GM18498 (cell line): ENCODE measurements at regions not wholly inside any gene's neighbourhood (a gene's known extent, or its start where the extent isn't known, plus 50 kb on each side); places are given as distances from the start of the nearest gene placed in this dataset.

Experiments used
- ATAC-seq: cut with Tn5 transposase; IDR thresholded peaks from one replicate; pipeline ENCODE4 v1.9.1; 2021; ENCODE audit warnings: mild to moderate bottlenecking, moderate library complexity; ENCODE audit not compliant: unreplicated experiment

- ATAC-seq = no peak
These were observed 50.5 kb upstream of the FBRSL1 start for GRCh38 chr12:132439333-132439904.

DNA sequence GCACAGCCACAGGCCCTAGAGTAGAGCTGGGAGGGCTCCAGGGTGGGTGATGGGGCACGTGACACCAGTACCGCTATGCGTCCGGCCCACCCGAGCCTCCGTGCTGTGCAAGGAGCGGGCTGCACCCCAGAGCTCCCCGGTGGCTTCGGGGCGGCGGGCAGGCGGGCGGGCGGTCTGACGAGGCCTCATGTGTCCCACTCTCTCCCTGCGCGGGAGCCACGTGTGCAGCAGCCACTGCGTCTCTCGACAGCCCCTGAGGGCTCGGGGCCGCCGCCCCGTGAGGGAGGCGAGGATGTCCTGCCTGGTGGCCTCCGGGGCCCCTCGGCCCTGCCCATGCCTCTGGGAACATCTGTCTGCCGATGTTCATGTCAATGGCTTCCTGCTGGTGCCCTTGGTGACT, 51.2 kb upstream of the FBRSL1 start:
- no peak for ATAC-seq

DNA sequence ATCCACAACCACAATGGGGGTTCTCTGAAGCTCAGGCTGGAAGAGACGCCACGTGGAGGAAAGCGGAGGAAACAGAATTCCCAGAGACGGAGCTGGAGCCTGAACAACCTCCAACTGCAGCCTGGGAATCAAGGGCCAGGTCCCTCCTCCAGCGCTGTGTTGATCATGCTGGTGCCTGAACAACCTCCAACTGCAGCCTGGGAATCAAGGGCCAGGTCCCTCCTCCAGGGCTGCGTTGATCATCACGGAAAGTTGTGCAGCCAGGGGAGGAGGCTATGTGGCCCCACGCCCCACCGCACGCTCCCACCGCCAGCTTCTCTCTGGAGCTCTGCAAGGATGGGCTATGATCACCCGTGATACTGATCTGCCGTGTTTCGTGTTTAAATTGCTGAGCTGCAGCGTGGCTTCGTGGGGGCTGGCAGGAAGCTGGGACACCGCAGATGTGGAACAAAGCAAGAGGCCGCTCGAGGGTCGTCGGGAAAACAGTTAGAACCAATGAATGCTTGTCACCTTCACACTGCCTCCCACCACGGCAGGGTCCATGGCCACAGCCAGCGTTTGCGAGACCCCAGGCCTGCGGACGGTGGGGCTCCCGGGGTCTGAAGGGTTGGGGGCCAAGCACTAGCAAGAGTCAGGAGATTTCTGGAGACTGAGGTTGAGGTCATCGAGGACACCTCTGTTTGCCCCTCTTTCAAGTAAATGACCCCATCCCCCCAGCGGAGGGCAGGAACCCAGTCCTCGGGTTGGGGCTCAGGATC, 51.8 kb upstream of the FBRSL1 start:
- no peak for ATAC-seq

DNA sequence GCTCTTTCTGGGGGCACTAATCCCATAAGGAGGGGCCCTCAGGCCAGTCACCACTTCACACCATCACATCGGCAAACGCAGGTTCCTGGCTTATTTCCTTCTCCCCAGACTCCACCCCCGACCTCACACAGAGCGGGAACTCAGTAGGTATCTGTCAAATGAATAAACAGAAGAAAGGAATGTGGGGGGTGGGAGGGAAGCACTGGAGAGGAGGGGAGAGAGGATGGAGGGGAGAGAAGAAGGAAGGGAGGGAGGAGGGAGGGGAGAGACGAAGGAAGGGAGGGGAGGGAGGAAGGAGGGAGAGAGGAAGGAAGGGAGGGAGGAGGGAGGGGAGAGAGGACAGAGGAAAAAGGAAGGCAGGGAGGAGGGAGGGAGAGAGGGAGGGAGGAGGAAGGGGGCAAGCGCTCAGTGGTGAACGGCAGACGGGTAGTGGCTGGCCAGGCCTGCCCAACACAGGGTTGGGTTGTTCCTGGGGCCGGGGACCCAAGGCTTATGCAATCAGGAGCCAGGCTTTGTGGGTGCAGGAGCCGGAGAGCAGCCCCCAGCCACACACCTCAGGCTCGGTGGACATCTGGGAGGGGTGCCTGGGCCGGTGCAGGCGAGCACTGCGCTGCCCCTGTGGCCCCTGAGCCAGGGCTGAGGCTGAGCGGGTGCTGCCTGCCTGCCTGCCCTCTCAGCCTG, 52.6 kb upstream of the FBRSL1 start:
- ATAC-seq = no peak

DNA sequence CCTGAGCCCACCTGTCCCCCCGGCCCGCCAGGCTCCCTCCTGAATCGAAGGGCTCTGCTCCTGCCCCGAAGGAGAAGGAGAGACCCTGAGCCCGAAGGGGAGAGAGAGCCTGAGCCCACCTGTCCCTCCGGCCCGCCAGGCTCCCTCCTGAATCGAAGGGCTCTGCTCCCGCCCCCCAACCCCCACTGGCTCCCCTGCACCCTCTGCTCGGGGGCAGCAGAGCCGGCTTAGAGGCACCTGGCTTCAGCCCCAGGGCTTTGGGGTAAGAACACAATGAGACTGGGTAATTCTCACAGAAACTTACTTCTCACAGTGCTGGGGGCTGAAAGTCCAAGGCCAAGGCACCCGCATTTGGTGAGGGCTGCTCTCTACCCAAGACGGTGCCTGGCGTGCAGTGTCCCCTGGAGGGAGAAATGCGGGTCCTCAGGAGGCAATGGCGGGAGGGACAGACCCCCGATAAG, 53.1 kb upstream of the FBRSL1 start:
- ATAC-seq = no peak

DNA sequence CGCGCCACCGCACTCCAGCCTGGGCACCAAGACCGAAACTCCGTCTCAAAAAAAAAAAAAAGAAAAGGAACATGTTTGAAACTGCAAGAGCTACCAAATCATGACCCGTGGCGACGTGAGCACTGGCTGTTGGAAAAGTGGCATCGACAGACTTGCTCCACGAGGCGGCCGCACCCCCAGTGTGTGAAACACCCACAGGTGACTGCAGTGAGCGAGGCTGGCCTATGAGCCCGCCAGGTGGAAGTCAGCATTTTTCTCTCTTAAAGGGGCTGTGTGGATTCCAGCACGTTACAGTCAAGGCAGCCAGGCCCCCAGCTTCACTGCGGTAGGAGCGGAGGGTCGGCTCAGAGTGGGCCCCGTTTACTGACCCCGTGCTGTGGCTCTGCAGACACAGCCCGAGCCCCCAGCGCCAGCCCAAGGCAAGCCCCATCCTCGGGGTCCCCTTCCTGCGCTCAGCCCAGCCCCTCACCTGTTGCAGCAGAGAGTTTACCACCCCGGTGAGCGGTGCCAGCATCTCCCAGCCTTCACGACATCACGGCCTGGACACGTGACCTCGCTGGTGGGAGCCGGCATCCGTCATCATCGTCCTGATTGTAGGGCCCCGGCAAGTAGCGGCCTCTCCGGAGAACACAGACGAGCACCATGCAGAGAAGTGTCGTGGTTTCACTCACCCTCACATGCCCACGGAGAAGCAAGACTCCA, 54.3 kb upstream of the FBRSL1 start:
- no peak for ATAC-seq

DNA sequence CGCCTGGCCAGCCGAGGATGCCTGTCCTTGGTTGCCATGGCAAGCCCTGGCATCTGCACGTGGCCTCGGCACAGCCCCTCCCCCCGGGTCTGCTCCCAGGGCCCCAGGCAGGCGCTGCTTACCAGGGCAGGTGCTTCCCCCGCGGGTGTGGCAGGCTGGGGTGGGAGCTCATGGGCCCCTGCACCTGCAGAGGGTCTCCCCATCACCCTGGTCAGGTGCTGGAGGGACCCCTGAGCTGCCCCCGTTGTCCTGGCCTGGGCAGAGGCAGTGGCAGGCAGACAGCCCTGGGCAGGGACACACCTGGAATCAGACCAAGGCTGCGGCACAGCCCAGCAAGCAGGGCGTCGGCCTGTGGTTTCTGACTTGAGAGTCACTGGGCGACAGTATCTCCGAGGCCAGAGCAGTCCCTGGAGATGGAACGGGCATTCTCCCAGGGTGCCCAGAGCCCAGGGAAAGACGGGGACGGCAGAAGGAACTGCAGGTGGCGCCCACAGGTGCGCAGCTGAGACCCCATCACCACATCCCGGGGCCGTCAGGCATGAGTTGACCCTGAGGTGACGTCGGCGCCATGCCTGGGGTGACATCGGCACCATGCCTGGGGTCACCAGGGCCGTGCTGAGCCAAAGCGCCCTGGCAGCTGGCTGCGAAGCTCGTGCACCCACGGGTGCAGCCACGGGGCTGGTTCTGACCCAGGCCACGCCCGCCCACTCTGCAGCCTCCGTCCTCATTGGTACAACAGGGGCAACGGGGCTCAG, 56.1 kb upstream of the FBRSL1 start:
- ATAC-seq = no peak

- ATAC-seq = no peak
These were observed 57.0 kb upstream of the FBRSL1 start for GRCh38 chr12:132432721-132433577.

DNA sequence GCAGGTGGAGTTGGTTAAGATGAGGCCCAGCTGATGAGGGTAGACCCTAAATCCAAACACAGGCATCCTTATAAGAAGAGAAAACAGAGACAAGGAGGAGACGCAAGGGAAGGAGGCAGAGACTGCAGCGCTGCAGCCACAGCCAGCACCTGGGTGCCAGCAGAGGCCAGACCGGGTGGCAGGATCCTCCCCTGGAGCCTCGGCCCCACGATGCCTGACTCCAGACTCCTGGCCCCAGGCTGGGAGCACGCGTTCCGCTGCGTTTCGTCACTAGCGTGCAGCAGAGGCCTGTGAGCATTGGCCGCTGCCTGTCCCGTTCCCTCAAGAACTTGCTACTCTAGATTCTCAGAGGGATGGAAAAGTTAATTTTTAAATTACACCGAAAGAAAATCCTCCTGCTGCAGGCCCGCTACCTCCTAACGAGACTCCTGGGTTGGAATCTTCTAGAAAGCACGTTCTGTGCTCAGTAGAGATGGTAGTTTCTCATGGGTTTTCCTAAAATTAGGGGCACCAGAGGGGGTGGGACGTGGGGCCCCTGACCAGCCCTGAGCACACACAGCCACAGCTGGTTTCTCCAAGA, 57.7 kb upstream of the FBRSL1 start:
- no peak for ATAC-seq

DNA sequence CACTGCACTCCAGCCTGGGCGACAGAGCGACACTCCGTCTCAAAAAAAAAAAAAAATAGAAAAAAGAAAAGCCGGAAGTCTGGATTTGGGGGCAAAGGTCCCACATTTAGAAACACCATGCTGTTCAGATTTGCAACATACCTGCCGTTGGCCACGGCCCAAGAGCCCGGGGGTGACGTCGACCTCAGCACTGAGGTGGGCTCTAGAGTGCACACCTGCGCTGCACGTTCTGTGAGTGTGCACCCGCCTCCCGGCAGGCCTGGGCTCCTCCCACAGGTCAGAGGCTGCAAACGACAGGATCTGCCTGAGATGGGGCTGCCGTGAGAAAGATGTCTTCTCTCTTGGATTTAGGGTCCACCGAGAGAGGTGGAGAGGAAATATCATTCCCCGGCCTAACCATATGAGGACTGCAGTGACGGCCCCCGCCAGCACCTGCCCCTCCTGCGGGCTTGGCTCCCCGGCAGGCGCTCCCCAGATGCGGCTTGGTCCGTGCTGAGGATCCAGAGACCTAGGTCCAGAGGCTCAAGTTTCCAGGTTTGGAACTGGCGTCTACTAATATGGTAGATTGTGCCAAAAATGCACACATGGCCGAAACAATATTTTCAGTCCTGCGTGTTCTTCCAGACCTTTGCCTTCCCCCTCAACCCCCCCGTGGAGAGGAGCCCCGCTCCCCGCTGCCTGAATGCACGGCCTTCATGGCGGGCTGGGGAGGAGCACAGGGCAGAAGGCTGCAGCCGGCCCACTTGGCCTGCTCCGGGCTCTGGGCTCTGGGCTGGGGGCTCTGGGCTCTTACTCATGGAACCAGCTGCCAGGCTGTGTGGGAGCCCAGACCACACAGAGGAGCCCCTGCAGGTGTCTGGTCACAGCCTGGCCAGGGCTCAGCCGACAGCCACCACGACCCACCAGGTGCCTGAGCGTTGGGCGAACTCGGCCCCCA, 58.8 kb upstream of the FBRSL1 start:
- no peak for ATAC-seq

DNA sequence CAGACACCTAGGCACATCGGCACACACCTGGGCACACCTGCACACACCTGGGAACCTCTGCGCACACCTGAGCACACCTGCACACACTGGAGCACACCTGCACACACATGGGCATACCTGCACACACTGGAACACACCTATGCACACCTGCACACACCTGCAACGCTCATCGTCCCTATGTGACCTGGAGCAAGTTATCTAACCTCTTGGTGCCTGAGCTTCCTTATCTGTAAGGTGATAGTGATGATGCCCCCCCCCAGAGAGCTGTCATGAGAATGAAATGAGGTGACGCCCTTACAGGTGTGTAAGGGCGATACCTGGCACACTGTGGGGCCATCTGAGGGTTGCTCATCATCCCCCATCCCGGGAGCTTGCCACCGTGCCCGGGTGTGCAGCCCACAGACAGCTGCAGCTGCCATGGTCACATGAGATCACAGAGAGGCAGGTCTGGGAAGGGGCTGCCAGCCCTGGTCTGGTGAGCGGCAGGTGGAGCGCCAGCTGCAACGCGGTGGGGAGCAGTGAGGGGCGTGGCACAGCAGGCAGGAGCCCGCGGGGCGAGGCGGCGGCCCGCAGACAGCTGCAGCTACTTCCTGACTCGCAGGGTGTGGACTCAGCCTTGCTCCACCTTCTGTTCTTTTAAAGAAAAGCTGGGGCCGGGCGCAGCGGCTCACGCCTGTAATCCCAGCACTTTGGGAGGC, 59.9 kb upstream of the FBRSL1 start:
- ATAC-seq = peak; percentile 76

- ATAC-seq = no peak
These were observed 60.4 kb upstream of the FBRSL1 start for GRCh38 chr12:132429602-132429945.

DNA sequence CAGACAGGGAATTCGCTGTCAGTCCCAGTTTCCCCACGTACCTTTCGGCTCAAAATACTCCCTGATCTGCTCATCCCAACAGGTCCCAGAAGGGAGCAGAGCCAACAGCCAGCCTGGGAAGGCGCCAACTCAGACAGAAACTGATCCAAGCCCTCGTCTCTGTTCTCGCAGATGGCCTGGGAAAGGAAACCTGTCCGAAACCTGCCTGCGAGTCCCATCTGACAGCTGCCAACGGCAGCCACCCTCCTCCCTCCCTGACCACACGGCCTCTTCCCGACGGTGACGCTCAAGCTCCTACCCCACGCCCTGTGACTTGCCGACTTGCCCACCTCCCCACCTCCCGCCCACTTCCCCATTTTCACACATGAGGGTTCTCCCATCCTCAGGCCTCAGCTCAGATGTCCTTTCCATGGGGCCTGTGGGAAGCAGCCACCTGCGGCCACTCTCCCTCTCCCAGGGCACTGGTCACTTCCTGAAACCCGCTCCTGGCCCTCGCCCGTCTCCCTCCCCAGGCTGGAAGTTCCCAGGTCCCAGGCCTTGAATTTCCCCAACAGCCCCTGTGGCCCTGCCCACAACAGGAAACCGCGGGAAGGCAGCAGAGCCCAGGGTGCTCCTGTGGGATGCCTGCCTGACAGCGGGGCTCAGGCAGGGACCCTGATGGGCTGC, 60.9 kb upstream of the FBRSL1 start:
- ATAC-seq = no peak

- ATAC-seq = no peak
These were observed 61.7 kb upstream of the FBRSL1 start for GRCh38 chr12:132427999-132428935.

- no peak for ATAC-seq
These were observed 62.7 kb upstream of the FBRSL1 start for GRCh38 chr12:132427174-132427768.
